ENCODE measurements at regions not wholly inside any gene's neighbourhood (a gene's known extent, or its start where the extent isn't known, plus 50 kb on each side); places are given as distances from the start of the nearest gene placed in this dataset.
A peak's percentile ranks its signal among the peaks of the same experiment; 100 is the strongest.
"Not testable (repeated sequence)": the region's sequence is repeated elsewhere in the genome, so short reads cannot be mapped to it uniquely, and the experiment has no call there.

- DNase-seq = no peak
Measured at GRCh38 chr13:65585346-65585745, 1644.8 kb downstream of the PCDH9 start.

DNA sequence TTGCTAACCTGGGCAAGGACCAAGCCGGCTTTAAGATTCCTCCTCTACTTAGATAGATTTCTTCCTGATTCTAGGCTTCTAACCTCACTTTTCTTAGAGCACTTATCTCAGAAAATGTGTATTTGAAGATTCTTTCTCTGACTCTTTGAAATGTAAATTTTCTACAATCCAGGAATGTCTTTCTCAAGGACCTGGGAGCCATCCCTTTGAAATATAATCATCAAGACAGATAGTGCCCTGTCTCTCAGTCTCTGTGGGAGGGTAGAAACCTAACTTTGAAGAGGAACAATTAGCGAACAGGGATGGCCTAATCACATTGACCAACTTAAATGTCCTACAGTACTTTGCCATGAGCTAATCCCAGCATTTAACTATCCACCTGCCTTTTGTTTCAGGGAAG is 1646.0 kb downstream of the PCDH9 start:
- no peak for DNase-seq

DNA sequence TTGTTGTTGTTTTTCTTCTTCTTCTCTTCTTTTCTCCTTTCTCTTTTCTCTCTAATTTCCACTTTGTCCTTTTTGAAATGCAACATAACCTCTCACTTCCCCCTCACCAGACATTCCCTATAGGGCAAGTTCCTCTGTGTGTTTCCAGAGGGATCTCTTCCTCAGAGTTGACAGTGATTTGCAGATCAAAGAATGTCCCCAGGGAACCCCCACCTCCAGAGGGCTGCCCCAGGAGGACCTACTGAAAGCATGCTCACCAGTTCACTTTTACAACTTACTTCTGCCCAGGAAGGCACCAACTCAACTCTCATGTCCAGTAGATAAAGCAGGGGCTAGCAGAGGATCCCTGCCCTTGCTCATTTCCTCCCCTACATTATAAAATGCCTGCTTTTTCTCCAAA is 1648.0 kb downstream of the PCDH9 start:
- no peak for DNase-seq

GRCh38 chr13:65564561-65564960 is 1665.6 kb downstream of the PCDH9 start:
- DNase-seq = not testable (repeated sequence)

GRCh38 chr13:65562305-65562704 is 1667.8 kb downstream of the PCDH9 start:
- DNase-seq = no peak

DNA sequence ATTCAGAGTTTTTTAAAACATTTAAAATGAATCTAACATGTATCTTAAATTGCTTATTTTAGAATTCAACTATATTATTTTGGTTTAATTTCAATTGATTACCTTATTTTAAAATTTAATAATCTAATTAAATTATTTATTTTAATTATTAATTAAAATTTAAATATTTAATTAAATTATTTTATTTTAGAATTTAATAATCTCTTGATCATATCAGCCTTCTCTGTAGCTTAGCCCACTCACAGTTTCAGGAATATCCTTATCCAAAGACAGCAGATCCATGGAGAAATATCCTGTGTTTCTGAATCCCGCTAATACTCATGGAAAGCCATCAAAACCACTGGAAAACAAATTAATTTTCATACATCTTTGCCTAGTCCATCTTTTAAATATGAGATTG is 1669.2 kb downstream of the PCDH9 start:
- no peak for DNase-seq

DNA sequence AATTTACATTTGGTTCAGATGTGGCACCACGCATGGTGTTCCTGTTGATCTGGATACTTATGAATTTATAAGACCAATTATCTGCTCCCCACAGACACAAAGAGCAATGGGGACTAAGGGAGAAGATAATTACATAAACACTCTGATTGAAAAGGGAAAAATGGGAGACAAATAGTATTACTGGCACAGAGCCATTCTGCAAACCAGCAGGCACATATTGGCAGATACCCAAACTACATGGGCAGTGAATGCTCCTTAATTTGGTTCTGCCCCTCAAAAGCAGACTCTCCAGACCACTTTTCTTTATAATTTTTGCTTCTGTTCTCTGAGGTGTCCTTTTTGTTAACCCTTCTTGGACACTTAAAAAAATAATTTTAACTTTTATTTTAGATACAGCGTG is 1674.2 kb downstream of the PCDH9 start:
- DNase-seq = no peak

DNA sequence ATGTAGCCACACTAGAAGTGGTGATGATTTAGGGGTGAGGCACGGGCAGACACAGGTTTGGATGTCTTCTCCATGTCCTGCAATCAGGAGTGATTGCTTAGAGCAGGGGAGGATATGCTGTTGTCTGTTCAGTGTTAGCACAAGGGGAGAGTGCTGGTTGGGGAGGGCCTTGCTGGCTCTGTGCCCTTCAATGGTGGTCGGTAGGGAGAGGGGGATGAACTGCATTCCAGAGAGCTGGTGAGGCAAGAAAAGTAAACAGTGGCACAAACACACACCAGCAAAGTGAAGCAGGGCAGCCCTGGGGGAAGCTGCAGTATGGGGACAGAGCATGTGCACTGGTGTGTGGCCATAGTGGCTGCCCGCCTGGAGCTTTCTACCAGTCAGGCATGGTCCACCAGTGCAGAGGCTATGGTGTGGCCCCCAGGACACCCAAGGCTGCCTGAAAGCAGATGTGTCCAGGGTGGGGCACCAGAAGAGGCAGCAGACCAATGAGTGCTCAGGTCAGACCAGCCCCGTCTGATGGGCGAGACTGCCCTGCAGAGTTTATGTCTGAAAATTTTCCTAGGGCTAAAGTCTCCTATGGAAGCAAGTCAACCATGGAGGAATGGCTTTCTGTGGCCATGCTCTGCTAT is 1676.9 kb downstream of the PCDH9 start:
- DNase-seq = no peak

DNA sequence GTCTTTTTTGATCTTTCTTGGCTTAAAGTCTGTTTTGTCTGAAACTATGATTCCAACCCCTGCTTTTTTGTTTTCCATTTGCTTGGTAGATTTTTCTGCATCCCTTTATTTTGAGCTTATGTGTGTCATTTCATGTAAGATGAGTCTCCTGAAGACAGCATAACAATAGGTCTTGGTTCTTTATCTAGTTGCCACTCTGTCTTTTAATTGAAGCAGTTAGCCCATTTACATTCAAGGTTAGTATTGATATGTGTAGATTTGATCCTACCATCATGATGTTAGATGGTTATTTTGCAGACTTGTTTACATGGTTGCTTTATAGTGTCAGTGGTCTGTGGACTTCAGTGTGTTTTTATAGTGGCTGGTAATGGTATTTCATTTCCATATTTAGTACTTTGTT is 1678.9 kb downstream of the PCDH9 start:
- no peak for DNase-seq

DNA sequence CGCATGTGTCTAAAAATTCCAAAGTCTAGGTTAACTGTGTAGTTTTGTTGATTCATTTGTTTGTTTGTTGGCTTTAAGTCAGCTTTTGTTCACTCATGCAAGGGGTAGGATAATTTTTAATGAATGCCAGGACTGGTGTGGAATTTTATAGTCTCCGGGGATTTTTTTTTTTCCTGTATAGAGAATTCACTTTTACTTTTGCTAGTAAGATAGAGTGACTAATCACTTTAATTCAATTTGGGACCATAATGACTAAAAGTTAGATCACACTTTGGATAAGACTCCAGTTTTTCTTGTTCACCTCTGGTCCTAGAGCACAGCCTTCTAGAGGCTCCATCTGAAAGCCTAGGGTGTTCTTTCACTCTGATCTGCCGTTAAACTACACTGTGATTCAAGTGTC is 1690.0 kb downstream of the PCDH9 start:
- DNase-seq = no peak

DNA sequence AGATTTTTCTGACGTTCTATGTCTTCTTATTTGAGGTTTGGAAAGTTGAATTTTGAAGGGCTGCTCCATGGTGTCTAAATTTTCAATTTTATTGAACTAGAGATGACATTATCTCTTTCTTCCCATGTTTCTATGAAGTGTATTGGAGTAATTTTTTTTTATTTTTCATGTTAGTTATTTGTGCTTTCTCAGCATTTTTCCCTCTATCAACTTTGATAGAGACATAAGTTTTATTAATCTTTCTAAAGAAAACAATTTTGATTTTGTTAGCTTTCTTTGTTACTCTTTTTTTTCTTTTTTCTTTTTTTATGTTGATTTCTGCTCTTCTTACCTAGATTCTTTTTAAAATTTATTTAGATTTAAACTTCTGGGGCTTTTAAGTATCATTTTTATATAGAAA is 1694.8 kb downstream of the PCDH9 start:
- no peak for DNase-seq

DNA sequence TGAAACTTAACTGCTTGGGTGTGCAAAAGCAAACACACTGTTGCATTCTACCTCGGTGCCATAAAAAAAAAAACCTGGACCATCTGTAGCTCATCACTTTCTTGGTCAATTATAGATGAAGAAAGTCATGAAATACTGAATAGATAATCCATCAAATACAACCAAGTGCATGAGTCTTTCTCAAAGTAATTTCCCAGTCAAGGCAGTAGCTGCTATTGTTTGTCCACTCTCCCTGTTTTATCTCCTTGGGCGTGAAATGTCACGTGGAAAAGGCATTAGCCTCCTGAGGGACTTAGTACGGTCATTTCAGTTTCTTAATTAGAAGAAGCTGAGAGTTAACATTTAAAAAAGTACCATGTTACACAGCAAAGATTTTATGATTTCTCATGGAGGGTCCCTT is 1697.9 kb downstream of the PCDH9 start:
- no peak for DNase-seq

GRCh38 chr13:65530688-65531087 is 1699.4 kb downstream of the PCDH9 start:
- DNase-seq = no peak

DNA sequence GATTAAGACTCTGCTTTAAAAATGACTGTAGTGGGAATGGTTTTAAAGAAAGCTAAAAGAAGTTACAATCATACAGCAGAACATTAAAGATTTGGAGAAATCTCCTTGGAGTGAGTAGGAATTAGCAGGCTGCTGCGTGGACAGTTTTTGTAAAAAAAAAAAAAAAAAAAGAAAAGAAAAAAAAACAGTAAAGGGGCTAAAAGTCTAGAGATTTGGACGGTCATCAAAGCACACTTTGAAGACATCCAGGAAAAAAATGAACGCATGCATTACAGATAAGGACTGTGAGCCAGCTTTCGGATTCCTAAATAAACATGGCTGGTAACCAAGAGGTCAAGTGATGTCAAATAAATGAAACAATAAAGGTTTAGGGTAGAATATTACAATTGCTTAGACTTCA is 1700.6 kb downstream of the PCDH9 start:
- no peak for DNase-seq

DNA sequence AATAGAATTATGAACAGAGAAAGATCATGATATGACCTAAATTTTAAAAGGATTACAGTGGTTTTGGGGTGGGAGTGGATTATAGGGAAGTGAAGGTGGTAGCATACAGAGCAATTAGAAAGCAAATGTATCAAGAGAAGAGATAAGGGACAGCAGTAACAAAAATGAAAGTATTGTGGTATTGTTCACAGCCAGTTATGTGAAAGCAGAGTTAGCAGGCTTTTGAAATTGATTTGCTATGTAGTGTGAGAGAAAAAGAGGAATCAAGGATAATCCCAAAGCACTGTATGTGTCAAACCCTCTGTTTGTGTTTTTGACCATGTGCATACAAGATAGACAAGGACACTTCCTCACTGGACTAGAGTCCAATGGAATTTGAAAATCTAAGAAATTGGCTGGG is 1721.4 kb downstream of the PCDH9 start:
- DNase-seq = no peak

DNA sequence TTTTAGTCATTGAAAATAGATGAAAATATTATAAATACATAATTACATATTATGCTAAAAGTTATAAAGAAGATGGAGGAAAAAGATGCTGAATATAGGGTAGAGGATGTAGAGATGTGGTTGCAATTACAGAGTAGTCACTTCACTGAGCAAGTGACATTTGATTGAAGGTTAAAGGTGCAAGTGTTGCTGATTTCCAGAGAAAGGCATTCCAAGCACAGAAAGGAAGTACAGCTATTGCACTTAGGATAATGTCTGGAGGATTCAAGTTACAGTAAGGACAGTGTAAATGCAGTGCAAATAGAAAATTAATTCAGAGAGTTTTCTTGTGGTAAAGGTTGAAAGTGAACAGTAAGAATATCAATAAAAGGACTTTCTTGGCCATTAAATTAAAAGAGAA is 1721.8 kb downstream of the PCDH9 start:
- no peak for DNase-seq

GRCh38 chr13:65505941-65506340 is 1724.2 kb downstream of the PCDH9 start:
- no peak for DNase-seq

- DNase-seq = no peak
Measured at GRCh38 chr13:65504213-65504612, 1725.9 kb downstream of the PCDH9 start.

DNA sequence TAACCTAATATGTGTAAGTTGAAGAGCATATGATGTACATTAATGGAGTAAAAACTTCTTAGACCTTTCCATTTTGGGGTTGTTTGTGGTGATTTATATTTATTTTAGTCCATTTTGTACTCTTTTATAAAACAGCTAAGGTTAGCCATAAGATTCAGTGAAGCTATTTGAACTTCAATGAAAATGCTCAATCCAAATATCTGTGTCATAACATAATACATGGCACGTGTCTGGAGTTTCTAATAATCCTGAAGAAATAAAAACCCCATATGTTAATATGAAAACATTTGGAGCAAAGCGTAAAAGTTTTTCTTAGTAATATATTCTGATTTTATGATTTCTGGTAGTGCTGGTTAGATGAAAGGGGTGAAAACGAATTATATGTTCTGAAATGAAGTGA is 1729.7 kb downstream of the PCDH9 start:
- DNase-seq = no peak

GRCh38 chr13:65499256-65499655 is 1730.9 kb downstream of the PCDH9 start:
- no peak for DNase-seq

- peak; percentile 74 for DNase-seq
Measured at GRCh38 chr13:65497265-65497664, 1732.9 kb downstream of the PCDH9 start.

DNA sequence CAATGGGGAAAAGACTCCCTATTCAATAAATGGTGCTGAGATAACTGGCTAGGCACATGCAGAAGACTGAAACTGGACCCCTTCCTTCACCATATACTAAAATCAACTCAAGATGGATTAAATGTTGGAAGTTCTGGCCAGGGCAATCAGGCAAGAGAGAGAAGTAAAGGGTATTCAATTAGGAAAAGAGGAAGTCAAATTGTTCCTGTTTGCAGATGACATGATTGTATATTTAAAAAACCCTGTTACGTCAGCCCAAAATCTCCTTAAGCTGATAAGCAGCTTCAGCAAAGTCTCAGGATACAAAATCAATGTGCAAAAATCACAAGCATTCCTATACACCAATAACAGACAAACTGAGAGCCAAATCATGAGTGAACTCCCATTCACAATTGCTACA is 1739.4 kb downstream of the PCDH9 start:
- not testable (repeated sequence) for DNase-seq

DNA sequence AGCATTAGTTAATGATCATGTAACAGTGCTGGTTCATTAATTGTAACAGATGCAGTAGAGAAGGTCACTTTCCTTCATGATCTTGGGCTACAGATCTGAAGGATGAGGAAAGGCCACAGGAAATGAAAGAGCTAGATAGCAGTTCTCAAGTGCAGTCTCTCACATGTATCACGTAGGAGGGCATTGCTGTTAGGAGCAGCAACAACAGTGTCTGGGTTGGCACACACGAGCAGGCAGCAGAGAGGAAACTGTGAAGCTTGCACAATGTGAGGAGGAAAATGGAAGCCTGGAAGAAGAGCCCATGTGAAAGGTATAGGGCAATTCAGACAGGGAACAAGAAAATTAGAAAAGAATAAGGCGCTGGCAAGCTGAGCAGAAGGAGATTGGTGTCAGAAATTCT is 1741.5 kb downstream of the PCDH9 start:
- DNase-seq = no peak

DNA sequence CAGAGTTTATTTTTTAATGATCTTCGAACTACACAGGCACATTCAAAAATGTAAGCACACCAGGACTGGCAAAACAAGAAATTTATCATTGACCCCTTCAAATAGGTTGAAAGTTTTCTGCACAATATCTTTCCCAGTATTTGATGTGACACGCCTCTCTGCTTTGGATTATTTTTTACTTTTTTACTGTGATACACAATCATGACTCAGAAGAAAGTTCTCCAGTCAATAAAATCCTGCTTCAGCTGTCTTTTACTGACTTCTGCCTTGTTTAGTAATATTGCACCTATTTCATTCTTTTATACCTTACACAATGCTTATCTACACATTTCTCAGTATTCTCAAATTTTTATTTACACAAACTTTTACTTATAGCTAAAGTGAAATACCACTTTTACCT is 1750.4 kb downstream of the PCDH9 start:
- no peak for DNase-seq

GRCh38 chr13:65473196-65473595 is 1756.9 kb downstream of the PCDH9 start:
- DNase-seq = no peak

DNA sequence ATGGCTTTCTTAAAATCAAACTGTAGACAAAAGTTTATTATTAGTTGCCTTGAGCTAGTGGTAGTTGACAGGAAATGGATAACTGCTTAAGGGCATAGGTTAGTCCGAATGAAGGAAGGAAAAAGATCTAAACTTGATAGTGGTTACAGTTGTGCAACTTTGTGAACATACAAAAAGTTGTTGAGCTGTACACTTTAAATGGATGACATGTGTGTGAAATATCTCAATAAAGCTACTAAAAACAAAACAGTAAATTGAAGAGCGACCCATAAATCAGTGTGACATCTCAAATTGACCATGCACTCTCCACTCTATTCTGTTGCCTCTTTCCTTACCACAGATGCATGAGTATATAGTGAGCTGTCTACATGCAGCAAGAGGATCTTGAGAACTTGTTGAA is 1757.8 kb downstream of the PCDH9 start:
- DNase-seq = peak; percentile 43
